ENCODE measurements at regions not wholly inside any gene's neighbourhood (a gene's known extent, or its start where the extent isn't known, plus 50 kb on each side); places are given as distances from the start of the nearest gene placed in this dataset.
"Not testable (repeated sequence)": the region's sequence is repeated elsewhere in the genome, so short reads cannot be mapped to it uniquely, and the experiment has no call there.

GRCh38 chr16:60949800-60950199 is 1086.4 kb downstream of the CDH8 start:
- DNase-seq, result no peak

- DNase-seq, result no peak
These were observed 1091.0 kb downstream of the CDH8 start for GRCh38 chr16:60945225-60945624.

- DNase-seq, result not testable (repeated sequence)
These were observed 1100.0 kb downstream of the CDH8 start for GRCh38 chr16:60936189-60936588.

GRCh38 chr16:60932600-60932999 is 1103.6 kb downstream of the CDH8 start:
- no peak for DNase-seq

- no peak for DNase-seq
These were observed 1105.9 kb downstream of the CDH8 start for GRCh38 chr16:60930291-60930690.

- DNase-seq, result no peak
These were observed 1113.3 kb downstream of the CDH8 start for GRCh38 chr16:60922920-60923319.

GRCh38 chr16:60914334-60914733 is 1121.9 kb downstream of the CDH8 start:
- DNase-seq, result no peak

- DNase-seq, result no peak
These were observed 1128.6 kb downstream of the CDH8 start for GRCh38 chr16:60907645-60908044.

GRCh38 chr16:60905811-60906210 is 1130.4 kb downstream of the CDH8 start:
- no peak for DNase-seq

- DNase-seq, result no peak
These were observed 1134.1 kb downstream of the CDH8 start for GRCh38 chr16:60902114-60902513.

GRCh38 chr16:60882816-60883215 is 1153.4 kb downstream of the CDH8 start:
- no peak for DNase-seq

- DNase-seq, result no peak
These were observed 1183.6 kb downstream of the CDH8 start for GRCh38 chr16:60852635-60853034.

GRCh38 chr16:60821661-60822060 is 1214.6 kb downstream of the CDH8 start:
- DNase-seq, result no peak

- no peak for DNase-seq
These were observed 1215.9 kb downstream of the CDH8 start for GRCh38 chr16:60820361-60820760.

- DNase-seq, result no peak
These were observed 1217.8 kb downstream of the CDH8 start for GRCh38 chr16:60818465-60818864.

GRCh38 chr16:60816461-60816860 is 1219.8 kb downstream of the CDH8 start:
- DNase-seq, result no peak

- DNase-seq, result no peak
These were observed 1220.4 kb downstream of the CDH8 start for GRCh38 chr16:60815865-60816264.

GRCh38 chr16:60815033-60815432 is 1221.2 kb downstream of the CDH8 start:
- DNase-seq, result no peak

GRCh38 chr16:60811657-60812056 is 1224.6 kb downstream of the CDH8 start:
- no peak for DNase-seq

- DNase-seq, result no peak
These were observed 1225.1 kb downstream of the CDH8 start for GRCh38 chr16:60811051-60811608.

GRCh38 chr16:60810250-60810649 is 1226.0 kb downstream of the CDH8 start:
- DNase-seq, result no peak

GRCh38 chr16:60792437-60792836 is 1243.8 kb downstream of the CDH8 start:
- no peak for DNase-seq

GRCh38 chr16:60788631-60789030 is 1247.6 kb downstream of the CDH8 start:
- DNase-seq, result no peak

- no peak for DNase-seq
These were observed 1260.0 kb downstream of the CDH8 start for GRCh38 chr16:60776281-60776680.

GRCh38 chr16:60771138-60771537 is 1265.1 kb downstream of the CDH8 start:
- no peak for DNase-seq

- not testable (repeated sequence) for DNase-seq
These were observed 1265.9 kb downstream of the CDH8 start for GRCh38 chr16:60770384-60770783.
